ENCODE measurements at regions not wholly inside any gene's neighbourhood (a gene's known extent, or its start where the extent isn't known, plus 50 kb on each side); places are given as distances from the start of the nearest gene placed in this dataset.

- TF ChIP-seq, protein P1, sequence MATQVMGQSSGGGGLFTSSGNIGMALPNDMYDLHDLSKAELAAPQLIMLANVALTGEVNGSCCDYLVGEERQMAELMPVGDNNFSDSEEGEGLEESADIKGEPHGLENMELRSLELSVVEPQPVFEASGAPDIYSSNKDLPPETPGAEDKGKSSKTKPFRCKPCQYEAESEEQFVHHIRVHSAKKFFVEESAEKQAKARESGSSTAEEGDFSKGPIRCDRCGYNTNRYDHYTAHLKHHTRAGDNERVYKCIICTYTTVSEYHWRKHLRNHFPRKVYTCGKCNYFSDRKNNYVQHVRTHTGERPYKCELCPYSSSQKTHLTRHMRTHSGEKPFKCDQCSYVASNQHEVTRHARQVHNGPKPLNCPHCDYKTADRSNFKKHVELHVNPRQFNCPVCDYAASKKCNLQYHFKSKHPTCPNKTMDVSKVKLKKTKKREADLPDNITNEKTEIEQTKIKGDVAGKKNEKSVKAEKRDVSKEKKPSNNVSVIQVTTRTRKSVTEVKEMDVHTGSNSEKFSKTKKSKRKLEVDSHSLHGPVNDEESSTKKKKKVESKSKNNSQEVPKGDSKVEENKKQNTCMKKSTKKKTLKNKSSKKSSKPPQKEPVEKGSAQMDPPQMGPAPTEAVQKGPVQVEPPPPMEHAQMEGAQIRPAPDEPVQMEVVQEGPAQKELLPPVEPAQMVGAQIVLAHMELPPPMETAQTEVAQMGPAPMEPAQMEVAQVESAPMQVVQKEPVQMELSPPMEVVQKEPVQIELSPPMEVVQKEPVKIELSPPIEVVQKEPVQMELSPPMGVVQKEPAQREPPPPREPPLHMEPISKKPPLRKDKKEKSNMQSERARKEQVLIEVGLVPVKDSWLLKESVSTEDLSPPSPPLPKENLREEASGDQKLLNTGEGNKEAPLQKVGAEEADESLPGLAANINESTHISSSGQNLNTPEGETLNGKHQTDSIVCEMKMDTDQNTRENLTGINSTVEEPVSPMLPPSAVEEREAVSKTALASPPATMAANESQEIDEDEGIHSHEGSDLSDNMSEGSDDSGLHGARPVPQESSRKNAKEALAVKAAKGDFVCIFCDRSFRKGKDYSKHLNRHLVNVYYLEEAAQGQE (IDR thresholded peaks at IDR 0.05; ENCODE audit: borderline replicate concordance): no peak
- TF ChIP-seq TAF1 (IDR thresholded peaks at IDR 0.05; ENCODE audit: low read depth) (no peak), EP300 (conservative IDR thresholded peaks at IDR 0.05; ENCODE audit: poor library complexity, severe bottlenecking) (no peak), CTCF (IDR thresholded peaks at IDR 0.05; ENCODE audit: poor library complexity, severe bottlenecking) (no peak), MXI1 (conservative IDR thresholded peaks at IDR 0.05; ENCODE audit: poor library complexity, severe bottlenecking) (no peak), POLR2AphosphoS5 (IDR thresholded peaks at IDR 0.05) (no peak), EZH2 (IDR thresholded peaks at IDR 0.05; ENCODE audit: borderline replicate concordance, insufficient read depth, low read length, poor library complexity, severe bottlenecking) (no peak), RAD21 (conservative IDR thresholded peaks at IDR 0.05) (no peak)
Measured at GRCh38 chr6:140168365-140168764, 793.9 kb upstream of the CITED2 start.

All from neural cell (in vitro differentiated cells).